HPDE6-E6E7 (cell line): ENCODE measurements at regions not wholly inside any gene's neighbourhood (a gene's known extent, or its start where the extent isn't known, plus 50 kb on each side); places are given as distances from the start of the nearest gene placed in this dataset.
"Not testable (repeated sequence)": the region's sequence is repeated elsewhere in the genome, so short reads cannot be mapped to it uniquely, and the experiment has no call there.

Experiments
- DNase-seq: peaks from one replicate; pipeline ENCODE4 v3.0.0; 2011; ENCODE audit warnings: missing footprints; ENCODE audit errors: extremely low spot score

DNA sequence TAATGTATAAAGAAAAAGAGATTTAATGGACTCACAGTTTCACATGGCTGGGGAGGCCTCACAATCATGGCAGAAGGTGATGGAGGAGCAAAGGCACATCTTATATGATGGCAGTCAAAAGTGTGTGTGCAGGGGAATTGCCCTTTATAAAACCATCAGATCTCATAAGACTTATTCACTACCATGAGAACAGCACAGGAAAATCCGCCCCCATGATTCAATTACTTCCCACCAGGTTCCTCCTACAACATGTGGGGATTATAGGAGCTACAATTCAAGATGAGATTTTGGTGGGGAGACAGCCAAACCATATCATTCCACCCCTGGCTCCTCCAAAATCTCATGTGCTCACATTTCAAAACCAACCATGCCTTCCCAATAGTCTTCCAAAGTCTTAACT lies 82.5 kb upstream of the ANKRD1 start:
- DNase-seq: not testable (repeated sequence)

DNA sequence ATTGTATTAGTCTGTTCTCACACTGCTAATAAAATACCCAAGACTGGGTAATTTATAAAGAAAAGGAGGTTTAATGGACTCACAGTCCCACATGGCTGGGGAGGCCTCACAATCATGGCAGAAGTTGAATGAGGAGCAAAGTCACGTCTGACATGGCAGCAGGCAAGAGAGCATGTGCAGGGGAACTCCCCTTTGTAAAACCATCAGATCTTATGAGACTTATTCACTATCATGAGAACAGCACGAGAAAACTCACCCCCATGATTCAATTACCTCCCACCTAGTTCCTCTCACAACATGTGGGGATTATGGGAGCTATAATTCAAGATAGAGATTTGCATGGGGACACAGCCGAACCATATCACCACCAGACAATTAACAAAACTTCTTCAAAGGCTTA lies 84.4 kb upstream of the ANKRD1 start:
- DNase-seq: not testable (repeated sequence)

DNA sequence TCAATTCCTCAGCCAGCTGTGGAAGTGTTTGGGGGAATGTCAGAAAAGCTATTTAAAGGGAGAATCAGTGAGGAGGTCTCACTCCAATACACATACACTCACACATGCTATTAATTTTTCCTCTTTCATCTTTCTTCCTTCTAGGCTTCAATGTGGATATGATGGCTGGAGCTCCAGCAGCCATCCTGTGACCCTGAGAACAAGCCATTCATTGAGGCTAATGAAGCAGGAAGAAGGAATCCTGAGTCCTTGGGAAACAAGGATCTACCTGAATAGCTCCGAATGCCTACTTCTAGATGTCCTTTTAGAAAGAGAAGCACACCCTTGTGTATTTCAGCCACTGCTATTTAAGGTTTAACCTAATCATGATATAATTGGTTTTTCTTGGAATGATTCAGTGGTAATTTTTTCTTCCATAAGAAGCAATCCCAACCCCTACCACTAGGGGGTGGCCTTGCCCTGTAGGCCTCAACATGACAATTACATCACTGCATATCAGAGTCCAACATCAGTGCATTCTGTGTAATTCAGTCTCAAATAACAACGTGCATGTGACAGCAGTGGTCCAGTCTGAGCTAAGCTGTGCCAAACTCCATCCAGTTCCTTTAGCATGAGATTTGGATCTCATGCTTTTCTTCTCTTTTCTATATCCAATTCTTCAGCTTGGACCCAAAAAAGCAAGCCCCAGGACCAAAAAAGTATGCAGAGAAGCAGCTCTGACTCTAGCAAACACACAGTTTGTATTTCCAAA lies 85.3 kb upstream of the ANKRD1 start:
- peak; percentile 21 for DNase-seq

DNA sequence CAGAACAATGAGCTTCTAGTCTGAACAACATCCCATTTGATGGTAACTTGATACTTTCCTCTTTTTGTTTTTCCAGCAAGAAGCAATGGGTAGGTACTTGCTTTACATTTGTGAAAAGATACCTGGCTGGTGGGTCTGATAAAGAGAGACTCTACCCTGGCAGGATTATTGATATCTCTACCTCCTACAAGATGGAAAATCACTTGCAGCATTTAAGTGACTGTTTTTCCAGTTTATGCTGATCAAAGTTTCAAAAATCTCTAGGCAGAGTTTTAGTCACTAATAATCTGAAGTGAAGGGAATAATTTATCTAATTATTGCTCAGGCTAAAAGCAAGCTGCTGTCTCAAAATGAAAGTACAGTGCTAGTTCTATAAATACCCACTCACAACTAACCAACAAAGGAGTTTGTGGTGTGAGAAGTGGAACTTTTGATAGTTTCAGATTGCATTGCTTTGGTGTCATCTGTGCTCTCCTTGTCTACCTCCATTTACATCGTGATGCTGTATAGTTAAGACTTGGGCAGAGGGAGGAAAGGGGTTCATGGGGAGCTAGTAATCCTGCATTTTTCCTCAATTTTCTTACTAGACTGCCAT lies 86.0 kb upstream of the ANKRD1 start:
- DNase-seq: no peak

GRCh38 chr10:91007655-91008054 lies 86.8 kb upstream of the ANKRD1 start:
- no peak for DNase-seq

GRCh38 chr10:91009121-91009520 lies 88.2 kb upstream of the ANKRD1 start:
- no peak for DNase-seq

- peak; percentile 19 for DNase-seq
Measured at GRCh38 chr10:91010952-91011351, 90.1 kb upstream of the ANKRD1 start.

- no peak for DNase-seq
Measured at GRCh38 chr10:91012502-91012901, 91.6 kb upstream of the ANKRD1 start.

DNA sequence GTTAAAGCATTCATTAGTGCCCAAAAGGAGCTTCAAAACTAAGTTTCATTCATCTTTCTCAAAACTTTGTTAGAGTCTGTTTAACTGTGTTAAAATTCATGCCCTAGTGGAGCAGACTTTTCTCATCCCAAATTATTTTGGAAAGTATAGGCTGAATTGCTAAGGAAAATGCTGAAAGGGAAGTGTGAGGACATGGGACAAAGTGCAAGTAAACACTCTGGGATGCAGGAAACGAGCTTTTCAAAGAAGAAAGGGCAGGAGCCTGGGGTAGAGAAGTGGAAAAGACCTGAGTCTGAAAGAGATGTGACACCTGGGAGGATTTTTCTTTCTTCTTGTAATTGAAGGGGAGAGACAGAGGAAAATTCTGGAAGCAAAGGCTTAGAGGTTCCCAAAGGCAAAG lies 93.1 kb upstream of the ANKRD1 start:
- no peak for DNase-seq

GRCh38 chr10:91017198-91017597 lies 96.3 kb upstream of the ANKRD1 start:
- no peak for DNase-seq

DNA sequence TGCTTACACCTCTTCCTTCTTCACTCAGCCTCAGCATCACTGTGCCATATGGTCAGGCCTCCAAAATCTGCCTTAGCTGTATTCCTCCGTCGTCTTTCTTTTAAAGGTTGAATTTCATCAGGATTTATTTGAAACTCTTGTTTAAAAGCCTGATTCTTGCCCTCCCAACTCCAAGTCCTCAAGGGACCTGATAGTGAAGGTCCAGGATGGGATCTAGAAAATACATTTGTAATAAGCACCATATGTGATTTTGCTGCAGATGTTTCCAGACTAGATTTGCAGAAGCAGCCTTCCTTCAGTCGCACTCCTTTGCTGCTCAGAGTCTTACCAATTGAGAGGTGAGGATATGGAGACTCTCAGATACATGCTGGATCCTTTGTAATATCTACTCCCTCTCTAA lies 101.0 kb upstream of the ANKRD1 start:
- no peak for DNase-seq

DNA sequence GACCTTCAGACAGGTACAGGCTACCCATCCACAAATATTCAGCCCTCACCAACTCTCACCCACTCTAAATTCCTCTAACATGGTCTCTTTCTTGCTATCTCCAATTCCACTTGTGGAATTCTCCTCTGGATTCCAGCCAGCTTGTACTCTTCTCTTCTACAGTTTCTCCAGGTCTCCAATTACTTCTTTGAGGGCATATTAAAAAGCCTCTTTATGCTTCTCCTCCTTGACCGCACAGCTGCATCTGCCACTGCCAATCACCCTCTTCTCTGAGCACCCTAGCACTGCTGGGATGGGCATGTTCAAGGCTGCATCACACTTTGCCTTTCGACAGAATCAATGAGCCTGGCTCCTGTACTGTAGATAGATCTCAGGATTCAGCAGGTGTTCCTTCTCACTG lies 101.5 kb upstream of the ANKRD1 start:
- no peak for DNase-seq

DNA sequence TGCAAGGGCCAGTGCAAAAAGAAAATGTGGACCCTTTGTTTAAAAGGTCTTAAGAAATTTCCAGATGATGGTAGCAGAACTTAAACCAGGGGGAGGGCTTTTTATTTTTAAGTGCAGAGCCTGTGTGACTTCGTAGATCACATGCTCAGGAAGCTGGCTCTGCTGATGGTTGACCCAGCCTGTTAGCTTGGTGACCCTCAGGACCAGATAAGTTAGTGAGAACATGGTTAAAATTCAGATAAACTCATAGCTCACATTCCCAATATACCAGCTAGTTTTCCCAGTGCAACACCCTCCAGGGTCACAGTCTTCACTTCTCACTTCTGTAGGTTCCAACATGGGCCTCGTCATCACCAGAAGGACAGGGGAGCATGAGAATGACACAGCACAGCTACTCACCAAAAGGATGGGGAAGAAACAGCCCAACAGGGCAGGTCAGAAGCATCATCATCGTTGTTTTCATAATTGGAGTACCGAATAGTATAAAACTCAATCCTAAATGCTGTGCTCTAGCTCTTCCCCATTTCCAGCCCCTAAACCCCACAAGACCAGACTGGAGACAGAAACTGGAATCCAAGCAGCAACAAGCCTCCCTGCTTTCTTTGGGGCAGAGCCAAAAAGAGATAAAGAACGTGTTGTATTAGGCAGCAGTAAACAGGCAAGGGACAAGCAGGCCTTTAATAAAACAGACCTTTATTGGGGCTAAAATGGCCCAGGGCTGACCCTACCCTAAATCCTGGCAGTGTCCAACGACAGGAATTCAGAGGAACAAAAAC lies 102.2 kb upstream of the ANKRD1 start:
- no peak for DNase-seq

GRCh38 chr10:91023700-91024398 lies 103.0 kb upstream of the ANKRD1 start:
- no peak for DNase-seq

- no peak for DNase-seq
Measured at GRCh38 chr10:91024541-91024940, 103.7 kb upstream of the ANKRD1 start.

DNA sequence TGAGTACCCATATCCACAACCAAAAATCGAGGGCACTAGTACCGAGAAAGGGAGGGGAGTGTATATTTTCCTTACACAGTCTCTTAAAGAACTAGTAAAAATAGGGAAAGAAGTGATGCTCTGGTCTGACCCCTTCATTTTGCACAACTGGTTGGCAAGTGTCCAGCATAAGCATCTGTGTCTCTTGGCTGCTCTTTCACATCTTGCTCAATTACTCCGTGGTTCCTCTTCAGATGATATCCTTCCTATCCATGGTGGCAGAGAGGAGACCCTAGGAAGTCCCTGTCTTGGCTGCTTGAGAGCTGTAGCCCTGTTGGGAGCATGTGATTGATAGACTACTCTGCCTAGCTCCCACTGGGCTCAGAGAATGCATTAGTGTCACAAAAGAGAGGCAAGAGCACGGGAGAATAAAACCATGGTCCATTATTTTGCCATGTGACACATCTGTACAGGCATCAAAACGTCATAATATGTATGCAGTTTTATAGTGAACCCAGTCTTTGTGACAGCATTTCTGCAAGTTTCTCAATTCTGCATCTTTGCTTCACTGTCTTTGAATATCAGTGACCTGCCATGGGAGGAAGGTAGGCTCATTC lies 111.8 kb upstream of the ANKRD1 start:
- no peak for DNase-seq

GRCh38 chr10:91033324-91033950 lies 112.5 kb upstream of the ANKRD1 start:
- no peak for DNase-seq

DNA sequence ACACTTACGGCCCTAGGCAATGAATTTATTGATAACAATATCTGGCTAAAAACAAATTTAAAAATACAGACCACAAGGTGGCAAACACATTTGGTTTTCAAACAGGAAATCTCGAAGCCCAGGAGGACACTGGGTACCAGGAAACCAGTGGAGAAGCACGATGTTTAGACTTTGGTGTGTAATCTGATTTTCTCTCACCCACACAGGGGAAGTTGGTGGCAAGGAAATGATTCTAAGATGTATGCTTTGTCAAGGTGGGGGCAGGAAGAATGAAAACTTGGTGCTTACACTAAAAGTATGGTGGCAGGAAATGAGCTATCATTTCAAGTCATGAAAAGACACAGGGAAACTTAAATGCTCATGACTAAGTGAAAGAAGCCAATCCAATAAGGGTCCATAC lies 113.2 kb upstream of the ANKRD1 start:
- DNase-seq: no peak

DNA sequence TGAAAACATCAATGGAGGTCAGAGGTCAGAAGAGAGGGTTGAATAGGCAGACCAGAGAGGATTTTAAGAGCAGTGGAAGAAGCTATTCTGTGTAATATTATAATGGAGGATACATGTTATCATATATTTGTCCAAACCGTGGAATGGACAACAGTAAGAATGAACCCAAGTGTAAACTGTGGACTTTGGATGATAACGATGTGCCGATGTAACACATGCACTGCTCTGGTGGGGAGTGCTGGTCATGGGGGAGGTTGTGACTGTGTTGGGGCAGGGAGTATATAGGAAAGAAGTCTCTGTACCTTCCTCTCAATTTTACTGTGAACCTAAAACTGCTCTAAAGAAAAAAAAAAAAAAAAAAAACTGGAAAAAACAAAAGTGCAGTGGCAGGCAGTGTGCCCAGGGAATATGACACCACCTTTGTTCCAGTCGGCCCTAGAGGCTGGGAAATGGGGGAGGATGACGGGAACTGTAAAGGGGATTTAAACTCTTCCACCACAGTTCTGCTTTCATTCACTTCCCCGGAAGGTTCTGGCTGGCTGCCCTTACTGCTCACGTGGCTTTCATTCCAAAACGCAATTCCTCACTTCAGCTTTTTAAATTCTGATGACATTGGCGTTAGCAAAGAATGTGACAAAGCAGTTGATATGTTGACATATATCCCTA lies 113.7 kb upstream of the ANKRD1 start:
- DNase-seq: no peak

- DNase-seq: no peak
Measured at GRCh38 chr10:91035650-91036292, 114.9 kb upstream of the ANKRD1 start.
